Stimulated activated CD8-positive, alpha-beta memory T cell treated with anti-CD3 and anti-CD28 coated beads, Interleukin-2, amount 100 ng/mL, for 48 hours (primary cell): ENCODE measurements at regions not wholly inside any gene's neighbourhood (a gene's known extent, or its start where the extent isn't known, plus 50 kb on each side); places are given as distances from the start of the nearest gene placed in this dataset.

ENCODE experiments used
- DNase-seq, 2 donors: peaks; one replicate each; pipeline ENCODE4 v3.0.0-alpha.2; 2020; ENCODE audit warnings: low read depth in 2 of 2

- no peak for DNase-seq
These were observed 366.0 kb upstream of the PDGFD start for GRCh38 chr11:104529906-104530305.

DNA sequence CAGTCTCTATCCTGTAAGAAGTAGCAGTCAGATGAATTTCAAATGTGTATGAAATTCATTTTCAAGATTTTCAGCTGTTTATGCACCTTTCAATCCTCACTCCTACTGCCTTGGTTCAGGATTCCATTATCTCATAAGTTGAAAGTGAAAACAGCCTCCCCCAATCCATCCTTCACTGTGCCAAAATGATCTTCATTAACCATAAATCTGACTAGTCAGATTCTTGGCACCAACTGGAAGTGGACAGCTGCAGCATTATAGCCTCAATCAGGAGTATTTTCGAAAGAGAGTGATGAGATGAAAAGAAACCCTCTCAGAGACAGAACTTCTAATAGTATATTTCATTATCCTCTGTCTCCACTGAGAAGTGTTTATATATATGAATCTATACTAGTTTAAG is 365.3 kb upstream of the PDGFD start:
- DNase-seq, result no peak

GRCh38 chr11:104526006-104526405 is 362.1 kb upstream of the PDGFD start:
- DNase-seq, result no peak

- DNase-seq, result no peak
These were observed 361.5 kb upstream of the PDGFD start for GRCh38 chr11:104525416-104525815.

- DNase-seq, result no peak
These were observed 360.3 kb upstream of the PDGFD start for GRCh38 chr11:104524254-104524653.

DNA sequence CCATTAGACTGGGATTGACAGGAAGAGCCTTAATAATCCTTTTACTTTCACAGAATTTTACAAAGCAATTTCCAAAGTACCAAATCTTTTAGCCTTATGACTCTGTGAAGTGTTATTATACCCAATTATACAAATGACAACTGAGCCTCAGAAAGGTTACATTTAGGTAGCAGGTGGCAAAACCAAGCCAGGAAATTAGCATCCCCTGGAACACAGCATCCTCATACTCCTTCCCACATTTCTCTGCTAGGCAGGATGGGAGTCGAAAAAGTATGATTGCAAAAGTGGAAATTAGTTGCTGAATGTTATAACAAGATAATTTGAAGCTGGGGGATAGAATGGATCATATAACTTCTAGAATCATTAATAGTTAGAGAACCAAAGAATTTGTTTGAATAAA is 359.7 kb upstream of the PDGFD start:
- DNase-seq, result no peak

DNA sequence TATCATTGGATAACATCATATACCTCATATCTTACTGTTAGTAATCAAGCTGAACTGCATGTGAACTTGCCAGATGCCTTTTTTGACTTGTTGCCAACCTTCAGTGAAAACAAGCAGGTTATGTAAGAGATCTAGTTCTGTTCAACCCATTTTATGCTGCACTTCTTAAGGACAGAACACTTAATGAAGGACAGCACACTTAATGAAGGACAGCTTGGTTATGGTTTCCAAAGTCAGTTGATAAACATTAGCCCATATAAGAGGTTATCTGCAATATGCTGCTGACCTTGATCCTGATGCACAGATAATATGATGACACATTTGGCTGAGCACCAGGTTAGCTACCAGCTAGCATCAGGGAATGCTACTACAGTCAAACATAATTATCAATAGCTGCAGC is 358.7 kb upstream of the PDGFD start:
- DNase-seq, result no peak

- DNase-seq, result no peak
These were observed 358.2 kb upstream of the PDGFD start for GRCh38 chr11:104522123-104522522.

- DNase-seq, result no peak
These were observed 346.2 kb upstream of the PDGFD start for GRCh38 chr11:104510169-104510568.

- no peak for DNase-seq
These were observed 326.2 kb upstream of the PDGFD start for GRCh38 chr11:104490182-104490581.

- no peak for DNase-seq
These were observed 324.6 kb upstream of the PDGFD start for GRCh38 chr11:104488561-104488960.

- no peak for DNase-seq
These were observed 323.3 kb upstream of the PDGFD start for GRCh38 chr11:104487046-104487806.

- no peak for DNase-seq
These were observed 321.0 kb upstream of the PDGFD start for GRCh38 chr11:104484804-104485554.

GRCh38 chr11:104476898-104477297 is 313.0 kb upstream of the PDGFD start:
- no peak for DNase-seq

DNA sequence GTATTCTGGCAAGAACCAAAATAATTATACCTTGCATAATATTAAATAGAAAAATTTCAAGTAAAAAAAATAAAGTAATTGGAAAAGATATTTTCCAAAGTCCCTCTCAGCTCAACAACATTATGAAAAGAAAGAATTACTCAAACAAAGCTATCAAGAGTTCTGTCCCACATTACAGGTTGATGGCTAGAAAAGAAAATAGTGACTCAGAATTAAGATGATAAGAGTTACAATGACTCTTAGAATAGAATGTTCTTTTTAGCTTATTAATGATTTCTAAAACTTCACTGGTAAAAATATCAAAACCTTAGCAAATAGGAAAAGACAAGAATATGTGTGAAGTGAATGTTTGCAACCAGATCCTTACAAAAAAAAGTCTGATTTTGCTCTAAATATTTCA is 312.5 kb upstream of the PDGFD start:
- DNase-seq, result no peak

DNA sequence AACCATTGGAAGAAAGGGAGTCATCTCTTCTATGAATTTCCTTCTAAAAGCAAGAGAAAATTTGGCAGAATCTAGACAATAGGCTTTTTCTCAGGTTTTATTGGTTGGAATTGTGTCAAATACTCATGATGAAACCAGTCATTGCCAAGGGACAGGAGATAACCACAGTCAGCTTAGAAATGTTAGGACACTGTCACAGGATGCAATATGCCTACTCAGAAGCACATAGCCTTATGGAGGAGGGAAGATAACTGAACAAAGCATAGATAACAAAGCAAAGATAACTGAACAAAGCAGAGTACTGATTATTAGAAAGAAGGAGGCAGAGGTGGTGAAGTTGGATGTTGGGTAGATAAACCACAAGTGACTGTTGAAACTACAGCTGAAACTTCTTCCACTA is 303.5 kb upstream of the PDGFD start:
- no peak for DNase-seq

DNA sequence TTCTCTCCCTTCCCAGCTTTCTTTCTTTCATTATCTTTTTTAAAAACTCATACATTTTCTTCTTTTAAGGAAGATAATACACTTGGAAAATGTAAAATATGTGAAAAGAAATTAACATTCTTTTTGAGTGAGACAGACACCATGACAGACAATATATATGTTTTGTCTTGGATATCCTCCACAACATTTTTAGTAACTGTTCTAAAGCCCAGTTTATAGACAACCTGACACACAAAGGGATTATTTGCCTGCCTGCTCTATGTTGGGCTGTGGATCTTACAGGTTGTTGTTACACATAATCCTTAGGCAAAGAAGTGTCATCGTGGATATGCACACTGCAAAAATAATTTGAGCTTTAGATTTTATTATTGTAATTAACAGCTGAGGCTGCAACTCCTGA is 301.4 kb upstream of the PDGFD start:
- no peak for DNase-seq

DNA sequence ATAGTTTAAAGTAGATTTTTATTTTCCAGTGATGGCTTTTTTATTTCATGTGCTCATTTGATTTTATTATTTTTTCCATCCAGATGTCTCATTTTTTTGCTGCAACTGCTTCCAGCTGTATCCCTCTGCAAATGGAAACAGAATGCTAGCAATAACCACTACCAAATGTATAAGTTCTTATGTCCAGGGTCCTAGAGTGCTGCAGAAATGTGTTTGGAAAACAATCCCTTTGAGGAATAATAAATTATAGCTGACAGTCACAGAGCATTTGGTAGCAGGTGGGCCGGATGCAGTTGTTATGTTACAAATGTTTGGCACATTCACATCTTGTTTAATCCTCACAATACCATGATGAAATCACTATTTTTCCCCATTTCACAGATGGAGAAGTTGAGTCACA is 300.7 kb upstream of the PDGFD start:
- no peak for DNase-seq

- no peak for DNase-seq
These were observed 298.4 kb upstream of the PDGFD start for GRCh38 chr11:104462341-104462740.

DNA sequence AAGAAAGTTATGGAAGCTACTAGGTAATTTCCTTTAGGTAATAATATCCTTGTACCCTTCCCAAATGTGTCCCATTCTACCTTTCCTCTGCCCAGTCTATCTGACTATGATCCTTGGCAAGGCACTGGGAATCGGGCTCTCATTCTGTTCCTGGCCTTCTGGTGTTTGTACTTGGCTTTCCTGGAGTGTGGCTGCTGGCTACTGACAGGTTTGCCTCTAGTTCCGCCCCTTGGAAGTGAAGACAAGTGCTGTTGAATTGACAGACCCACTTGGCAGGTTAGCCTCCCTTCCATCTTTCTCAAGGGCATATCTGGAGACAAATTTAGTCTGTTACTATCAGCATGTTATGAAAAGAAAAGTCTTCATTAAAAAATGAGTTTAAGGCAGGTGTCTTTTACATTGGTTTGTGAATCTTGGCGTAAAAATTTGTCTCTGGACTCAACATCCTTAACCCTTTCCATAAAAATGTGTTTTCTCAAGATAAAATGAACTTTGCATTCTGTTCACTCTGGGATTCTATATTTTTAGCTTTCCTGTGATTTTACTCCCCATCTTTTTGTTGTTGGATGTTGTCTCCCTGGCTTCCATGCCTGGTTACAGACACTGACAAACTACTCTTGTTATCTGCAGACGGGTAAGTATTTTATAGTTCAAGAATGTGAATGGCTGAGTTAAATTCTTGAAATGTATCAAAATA is 287.4 kb upstream of the PDGFD start:
- DNase-seq, result no peak

DNA sequence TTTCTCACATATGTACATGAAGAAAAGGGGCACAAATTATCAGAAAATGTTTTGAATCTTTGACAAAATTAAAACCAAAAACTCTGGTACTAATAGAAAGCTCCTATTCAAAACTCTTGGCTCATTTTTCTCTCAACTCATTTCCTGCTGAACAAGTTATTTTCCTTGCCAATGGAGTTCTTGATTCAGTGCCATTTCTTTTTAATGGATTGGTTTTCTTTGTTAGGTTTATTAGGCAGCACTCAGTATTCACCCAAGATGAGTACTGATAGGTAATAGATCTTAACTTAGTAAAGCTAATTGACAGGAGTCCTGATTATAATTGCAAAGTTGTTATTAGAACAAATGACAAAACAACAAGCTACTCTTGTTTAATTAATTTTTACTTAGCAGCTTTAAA is 279.4 kb upstream of the PDGFD start:
- DNase-seq, result no peak

- DNase-seq, result no peak
These were observed 278.4 kb upstream of the PDGFD start for GRCh38 chr11:104442321-104442720.

DNA sequence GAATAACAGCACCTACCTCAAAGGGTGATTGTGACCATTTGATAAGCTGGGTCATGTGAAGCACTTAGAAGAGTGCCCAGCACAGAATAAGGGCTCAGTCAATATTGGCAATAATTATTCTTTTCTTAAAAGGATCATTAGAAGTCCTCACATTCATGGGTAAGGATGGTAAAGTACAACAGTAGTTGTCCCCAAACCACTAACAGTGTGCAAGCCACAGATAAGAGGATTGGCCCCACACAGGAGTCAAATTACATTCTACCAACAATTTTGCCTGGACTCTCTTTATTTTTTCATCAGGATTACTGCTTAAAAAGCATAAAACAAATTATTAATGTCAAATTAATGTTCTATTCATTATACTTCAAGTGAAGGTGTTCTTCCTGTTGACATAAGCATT is 271.5 kb upstream of the PDGFD start:
- no peak for DNase-seq
